ENCODE measurements at regions not wholly inside any gene's neighbourhood (a gene's known extent, or its start where the extent isn't known, plus 50 kb on each side); places are given as distances from the start of the nearest gene placed in this dataset.

GRCh38 chr22:22830957-22831688 lies 56.5 kb upstream of the IGLL5 start:
- no peak for TF ChIP-seq POLR2A (IDR thresholded peaks at IDR 0.05; ENCODE audit: low read length)
- no peak for TF ChIP-seq GATA1 (IDR thresholded peaks at IDR 0.05; ENCODE audit: low read depth, low read length)
